Naive thymus-derived CD8-positive, alpha-beta T cell (primary cell): ENCODE measurements at regions not wholly inside any gene's neighbourhood (a gene's known extent, or its start where the extent isn't known, plus 50 kb on each side); places are given as distances from the start of the nearest gene placed in this dataset.

ENCODE experiments used
- ATAC-seq, 2 donors: fragments of 150-1000 bp; cut with Tn5 transposase in 1 of 2; sonication (Bioruptor Pico), chemical (Tn5 transposase) in 1 of 2; 1 replicate in 1 of 2; 2 replicates in 1 of 2; pipeline ENCODE4 v1.10.0; 2021; ENCODE audit warnings: mild to moderate bottlenecking in 2 of 2, moderate library complexity in 2 of 2
- POLR2A ChIA-PET: fragments of 350-600 bp; sonication (Branson Sonifier 250); formaldehyde crosslinking; loops from one replicate; lab custom pipeline; 2021; ENCODE audit warnings: antibody characterized with exemption; lab: Charles Lee
- DNase-seq, 10 donors: peaks; one replicate each; pipeline versions ENCODE4 v3.0.0 to v3.0.0-alpha.2; 2020 to 2022
- H3K27ac Mint-ChIP-seq, 10 donors: one replicate each; pipeline ENCODE4 v1.8.0; 2020 to 2022; ENCODE audit warnings: mild to moderate bottlenecking in 10 of 10, mixed read lengths in 10 of 10, moderate library complexity in 4 of 10, inconsistent platforms in 1 of 10
- H3K27me3 Mint-ChIP-seq, 5 donors: one replicate each; pipeline ENCODE4 v1.8.0; 2021 to 2022; ENCODE audit warnings: mixed read lengths in 5 of 5
- H3K36me3 Mint-ChIP-seq, 3 donors: one replicate each; pipeline ENCODE4 v1.8.0; 2020 to 2022; ENCODE audit warnings: mixed read lengths in 3 of 3, mild to moderate bottlenecking in 2 of 3, inconsistent platforms in 1 of 3
- H3K4me1 Mint-ChIP-seq, 4 donors: one replicate each; pipeline ENCODE4 v1.8.0; 2021 to 2022; ENCODE audit warnings: mixed read lengths in 4 of 4
- H3K4me3 Mint-ChIP-seq, 10 donors: one replicate each; pipeline ENCODE4 v1.8.0; 2020 to 2022; ENCODE audit warnings: mild to moderate bottlenecking in 10 of 10, mixed read lengths in 10 of 10, moderate library complexity in 6 of 10, inconsistent platforms in 1 of 10
- H3K9me3 Mint-ChIP-seq, 9 donors: one replicate each; pipeline ENCODE4 v1.8.0; 2020 to 2022; ENCODE audit warnings: mixed read lengths in 9 of 9, mild to moderate bottlenecking in 3 of 9, inconsistent platforms in 1 of 9, moderate library complexity in 1 of 9

DNA sequence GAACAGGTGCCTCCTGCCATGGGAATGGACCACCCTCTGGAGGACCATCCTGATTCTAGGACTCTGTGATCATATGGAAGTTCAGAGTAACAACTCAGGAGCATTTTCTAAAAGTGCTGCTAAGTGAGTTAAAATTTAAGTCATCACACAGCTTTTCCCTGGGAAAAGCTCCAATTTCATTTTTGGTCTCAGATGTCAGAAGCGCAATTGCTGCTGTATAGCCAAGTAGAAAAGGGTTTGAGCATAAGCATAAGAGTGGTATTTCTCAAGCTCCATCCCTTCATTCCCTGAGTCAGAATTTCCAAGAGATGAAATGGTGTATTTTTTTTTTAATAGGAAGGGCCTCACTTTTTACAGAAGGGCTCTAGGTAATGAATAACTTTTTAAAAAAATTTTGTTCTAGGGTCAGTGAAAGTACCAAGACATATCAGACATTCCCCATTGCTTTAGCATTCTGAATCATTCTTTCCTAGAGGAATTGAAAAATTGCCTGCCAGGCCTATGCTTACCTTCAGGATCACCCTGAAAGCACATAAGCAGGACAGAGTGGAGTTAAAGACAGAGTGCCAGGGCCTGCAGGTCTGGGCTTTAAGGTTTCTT lies 564.5 kb upstream of the ISX start:
- peaks cover 0 to 12% (median 3%) of the 10 kb centered on the region in 5 donors for H3K27me3 Mint-ChIP-seq
- DNase-seq: no peak
- POLR2A ChIA-PET: no interaction called here
- no peak overlapping the region for H3K27ac Mint-ChIP-seq
- H3K9me3 Mint-ChIP-seq: peaks cover 0 to 9% (median 0%) of the 10 kb centered on the region in 9 donors
- no peak for ATAC-seq
- no peak overlapping the region for H3K4me3 Mint-ChIP-seq
- H3K36me3 Mint-ChIP-seq: peaks cover 0 to 4% (median 0%) of the 10 kb centered on the region in 3 donors
- no peaks in the 10 kb centered on the region for H3K4me1 Mint-ChIP-seq

DNA sequence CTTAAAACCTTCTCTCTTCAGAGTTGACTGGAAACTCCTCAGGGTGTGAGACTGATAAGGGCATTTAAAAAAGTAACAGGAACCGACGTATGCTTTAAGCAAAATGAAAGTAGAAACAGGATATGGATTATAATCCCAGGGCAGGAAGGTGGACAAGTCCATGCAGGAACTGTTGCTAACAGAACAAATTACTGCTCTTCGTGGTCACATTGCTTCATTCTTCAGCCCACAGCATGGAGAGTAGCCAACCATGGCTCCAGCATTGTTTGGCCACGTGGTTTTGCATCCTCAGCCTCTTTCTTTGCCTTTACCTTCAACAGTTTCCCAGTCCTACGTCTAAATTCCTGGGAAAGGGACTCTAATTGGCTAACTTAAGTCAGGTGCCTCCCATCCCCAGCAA lies 563.1 kb upstream of the ISX start:
- ATAC-seq (no peak), DNase-seq (no peak)
- peaks cover 0 to 12% (median 3%) of the 10 kb centered on the region in 5 donors for H3K27me3 Mint-ChIP-seq
- H3K9me3 Mint-ChIP-seq: peaks cover 0 to 8% (median 0%) of the 10 kb centered on the region in 9 donors
- H3K36me3 Mint-ChIP-seq: peaks cover 0 to 4% (median 0%) of the 10 kb centered on the region in 3 donors
- no peak overlapping the region for H3K27ac Mint-ChIP-seq
- no peak overlapping the region for H3K4me3 Mint-ChIP-seq
- no peaks in the 10 kb centered on the region for H3K4me1 Mint-ChIP-seq
- POLR2A ChIA-PET: no interaction called here

DNA sequence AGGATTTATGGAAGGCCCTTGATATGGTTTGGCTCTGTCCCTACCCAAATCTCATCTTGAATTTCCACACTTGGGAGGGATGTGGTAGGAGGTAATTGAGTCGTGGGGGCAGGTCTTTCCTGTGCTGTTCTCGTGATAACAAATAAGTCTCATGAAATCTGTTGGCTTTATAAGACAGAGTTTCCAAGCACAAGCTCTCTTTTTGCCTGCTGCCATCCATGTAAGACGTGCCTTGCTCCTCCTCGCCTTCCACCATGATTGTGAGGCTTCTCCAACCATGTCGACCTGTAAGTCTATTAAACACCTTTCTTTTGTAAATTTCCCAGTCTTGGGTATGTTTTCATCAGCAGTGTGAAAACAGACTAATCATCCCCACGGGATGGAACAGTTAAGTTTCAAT lies 557.2 kb upstream of the ISX start:
- no peak for ATAC-seq
- Mint-ChIP-seq H3K9me3 (peaks cover 0 to 19% (median 3%) of the 10 kb centered on the region in 9 donors), H3K27me3 (peaks cover 0 to 18% (median 3%) of the 10 kb centered on the region in 5 donors), H3K36me3 (peaks cover 0 to 4% (median 0%) of the 10 kb centered on the region in 3 donors), H3K4me3 (no peak overlapping the region), H3K27ac (no peak overlapping the region), H3K4me1 (no peaks in the 10 kb centered on the region)
- DNase-seq: no peak
- POLR2A ChIA-PET: no interaction called here

DNA sequence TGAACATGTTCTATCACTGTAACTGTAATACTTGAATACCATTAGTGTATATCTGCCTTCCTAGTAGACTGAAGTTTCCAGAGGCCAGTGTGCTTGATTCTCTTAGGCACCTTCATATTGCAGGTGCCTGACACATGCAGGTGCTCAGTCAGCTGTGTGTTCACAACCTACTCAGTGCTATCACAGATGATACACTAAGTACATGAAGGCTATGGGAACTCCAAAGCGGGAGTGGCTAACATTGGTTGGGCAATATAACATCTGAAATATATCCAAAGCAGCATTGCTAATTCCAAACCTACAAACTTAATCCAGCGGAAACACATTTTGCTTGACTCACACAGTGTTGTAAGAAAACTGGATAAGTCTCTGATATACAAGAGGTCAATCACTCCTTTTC lies 539.3 kb upstream of the ISX start:
- peaks cover 0 to 6% (median 0%) of the 10 kb centered on the region in 9 donors for H3K9me3 Mint-ChIP-seq
- no peak overlapping the region for H3K27ac Mint-ChIP-seq
- DNase-seq (no peak), ATAC-seq (no peak)
- H3K4me1 Mint-ChIP-seq: no peaks in the 10 kb centered on the region
- H3K36me3 Mint-ChIP-seq: no peaks in the 10 kb centered on the region
- H3K27me3 Mint-ChIP-seq: peaks cover 0 to 9% (median 0%) of the 10 kb centered on the region in 5 donors
- POLR2A ChIA-PET: no interaction called here
- no peak overlapping the region for H3K4me3 Mint-ChIP-seq

DNA sequence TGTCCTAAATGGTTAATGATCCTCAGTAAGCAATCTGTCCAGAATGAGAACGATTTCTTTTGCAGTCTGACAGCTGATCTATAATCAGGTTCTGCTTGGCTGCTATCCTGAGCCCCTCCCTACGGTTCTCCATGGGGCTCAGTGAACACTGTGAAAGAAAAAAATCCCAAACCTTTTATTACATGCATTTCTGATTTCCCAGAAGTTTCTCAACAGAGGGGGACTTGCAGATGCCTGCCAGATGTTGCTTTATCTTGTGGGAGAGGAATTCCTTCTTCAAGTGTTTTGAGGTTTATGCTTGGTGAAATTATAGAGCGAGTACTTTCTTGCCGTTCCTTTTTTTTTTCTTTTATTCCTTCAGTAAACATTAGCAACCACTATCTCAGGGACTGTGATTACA lies 531.9 kb upstream of the ISX start:
- H3K4me3 Mint-ChIP-seq: no peak overlapping the region
- no peak overlapping the region for H3K27ac Mint-ChIP-seq
- POLR2A ChIA-PET: no interaction called here
- H3K27me3 Mint-ChIP-seq: peaks cover 0 to 14% (median 3%) of the 10 kb centered on the region in 5 donors
- no peaks in the 10 kb centered on the region for H3K36me3 Mint-ChIP-seq
- peaks cover 0 to 19% (median 5%) of the 10 kb centered on the region in 9 donors for H3K9me3 Mint-ChIP-seq
- DNase-seq (no peak), ATAC-seq (no peak)
- peaks cover 0 to 3% (median 0%) of the 10 kb centered on the region in 4 donors for H3K4me1 Mint-ChIP-seq

DNA sequence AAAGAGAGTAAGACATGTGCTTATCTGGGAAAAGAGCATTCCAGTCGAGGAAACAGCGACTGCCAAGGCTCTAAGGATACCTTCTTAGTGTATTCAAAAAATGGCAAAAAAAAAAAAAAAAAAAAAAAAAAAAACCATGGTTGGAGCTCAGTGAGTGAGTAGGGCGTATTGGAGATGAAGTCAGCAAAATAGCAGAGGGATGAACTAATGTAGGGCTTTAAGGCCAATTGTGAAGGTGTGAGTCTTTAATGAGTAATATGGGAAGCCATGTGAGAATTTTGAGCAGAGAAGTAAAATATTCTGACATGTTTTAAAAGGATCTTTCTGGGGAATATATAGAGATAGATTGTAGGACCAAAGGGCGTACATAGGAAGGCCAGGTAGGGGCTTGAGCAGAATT lies 498.6 kb upstream of the ISX start:
- Mint-ChIP-seq H3K27ac (no peak overlapping the region), H3K4me3 (no peak overlapping the region), H3K9me3 (peaks cover 0 to 16% (median 2%) of the 10 kb centered on the region in 9 donors), H3K27me3 (peaks cover 2 to 17% (median 5%) of the 10 kb centered on the region in 5 donors), H3K36me3 (no peaks in the 10 kb centered on the region), H3K4me1 (no peaks in the 10 kb centered on the region)
- ATAC-seq (no peak), DNase-seq (no peak)
- POLR2A ChIA-PET: no interaction called here

DNA sequence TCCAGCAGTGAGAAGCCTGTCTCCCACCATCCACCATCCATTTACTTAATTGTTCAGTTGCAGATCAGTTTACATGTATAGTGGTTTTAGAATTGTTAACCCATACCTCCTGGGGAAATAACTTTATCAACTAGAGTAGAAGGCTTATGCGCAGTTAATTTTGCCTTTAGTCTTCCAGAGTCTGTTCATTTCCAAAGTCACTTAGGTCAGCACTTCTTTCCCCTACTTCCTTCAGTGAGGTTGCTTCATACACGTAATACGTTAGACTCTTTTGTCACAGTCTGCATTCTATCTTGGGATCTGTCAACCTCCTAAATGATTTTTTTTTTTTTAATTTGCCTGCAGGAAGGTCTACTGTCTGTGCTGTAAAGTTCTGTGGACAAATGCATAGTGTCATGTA lies 495.6 kb upstream of the ISX start:
- no peaks in the 10 kb centered on the region for H3K27me3 Mint-ChIP-seq
- ATAC-seq (no peak), DNase-seq (no peak)
- peaks cover 0 to 9% (median 3%) of the 10 kb centered on the region in 9 donors for H3K9me3 Mint-ChIP-seq
- POLR2A ChIA-PET: no interaction called here
- H3K4me1 Mint-ChIP-seq: no peaks in the 10 kb centered on the region
- H3K27ac Mint-ChIP-seq: no peak overlapping the region
- no peak overlapping the region for H3K4me3 Mint-ChIP-seq
- no peaks in the 10 kb centered on the region for H3K36me3 Mint-ChIP-seq

DNA sequence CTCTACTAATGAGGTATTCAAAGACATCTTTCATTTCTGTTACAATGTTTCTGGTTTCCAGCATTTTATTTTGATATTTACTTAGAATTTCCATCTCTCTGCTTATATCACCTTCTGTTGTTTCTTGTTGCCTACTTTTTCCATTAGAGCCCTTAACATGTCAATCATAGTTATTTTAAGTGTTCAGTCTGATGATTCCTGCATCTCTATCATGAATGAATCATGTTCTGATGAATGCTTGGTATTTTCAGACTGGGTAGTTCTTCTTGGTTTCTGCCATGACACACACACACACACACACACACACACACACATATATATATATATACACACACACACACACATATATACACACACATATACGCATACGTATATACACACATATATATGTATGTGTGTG lies 486.4 kb upstream of the ISX start:
- no peak overlapping the region for H3K4me3 Mint-ChIP-seq
- H3K9me3 Mint-ChIP-seq: peaks cover 0 to 11% (median 0%) of the 10 kb centered on the region in 9 donors
- ATAC-seq (no peak), DNase-seq (no peak)
- H3K36me3 Mint-ChIP-seq: no peaks in the 10 kb centered on the region
- POLR2A ChIA-PET: no interaction called here
- no peaks in the 10 kb centered on the region for H3K4me1 Mint-ChIP-seq
- H3K27me3 Mint-ChIP-seq: peaks cover 0 to 6% (median 1%) of the 10 kb centered on the region in 5 donors
- peak overlapping the region in 1 of 10 donors; percentile 36 for H3K27ac Mint-ChIP-seq

DNA sequence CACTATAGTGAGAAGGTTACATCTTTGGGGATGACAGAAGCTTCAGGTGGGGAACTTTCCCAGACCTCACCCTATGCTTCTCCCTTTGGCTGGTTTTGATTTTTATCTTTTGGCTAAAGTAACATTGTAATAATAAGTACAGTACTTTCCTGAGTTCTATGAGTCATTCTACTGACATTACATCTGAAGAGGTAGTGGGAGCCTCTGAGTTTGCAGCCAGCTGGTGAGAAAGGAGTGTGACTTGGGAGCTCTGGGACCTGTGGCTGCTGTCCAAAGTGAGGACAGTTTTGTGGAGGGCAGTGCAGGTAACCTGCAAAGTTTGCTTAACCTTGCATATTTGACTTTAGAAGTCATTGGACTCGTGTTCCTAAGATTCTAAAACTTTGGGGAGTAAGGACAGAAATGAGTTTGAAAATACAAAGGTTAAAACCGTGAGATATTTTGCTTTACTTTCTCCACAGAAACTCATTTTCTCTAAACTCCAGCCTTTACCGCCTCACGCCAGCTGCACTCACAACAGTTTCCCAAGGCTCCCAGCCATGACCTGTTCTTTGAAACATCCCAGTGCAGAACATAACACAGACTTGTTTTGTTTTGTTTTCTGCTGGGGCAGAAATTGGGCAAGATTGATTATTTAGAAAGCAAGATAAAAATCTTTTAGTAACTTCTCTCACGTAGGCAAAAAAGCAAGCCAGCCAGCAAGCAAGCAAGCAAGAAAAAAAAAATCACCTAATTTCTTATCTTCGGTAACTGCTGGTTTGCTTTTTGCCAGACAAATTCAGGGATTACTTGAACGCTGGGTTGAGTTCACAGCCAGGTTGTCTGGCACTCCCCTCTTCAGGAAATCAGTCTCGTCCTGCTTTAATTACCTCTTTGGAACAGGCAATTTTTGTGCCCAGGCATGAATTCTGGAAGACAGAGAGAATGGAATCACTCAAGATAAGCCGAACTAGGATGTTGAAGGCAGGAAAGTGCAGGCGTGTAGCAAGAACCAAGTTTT lies 478.3 kb upstream of the ISX start:
- no peak for ATAC-seq
- Mint-ChIP-seq H3K27ac (no peak overlapping the region), H3K4me1 (no peaks in the 10 kb centered on the region), H3K9me3 (peaks cover 0 to 11% (median 0%) of the 10 kb centered on the region in 9 donors), H3K36me3 (no peaks in the 10 kb centered on the region), H3K4me3 (no peak overlapping the region), H3K27me3 (peaks cover 0 to 10% (median 0%) of the 10 kb centered on the region in 5 donors)
- DNase-seq: no peak
- POLR2A ChIA-PET: no interaction called here

DNA sequence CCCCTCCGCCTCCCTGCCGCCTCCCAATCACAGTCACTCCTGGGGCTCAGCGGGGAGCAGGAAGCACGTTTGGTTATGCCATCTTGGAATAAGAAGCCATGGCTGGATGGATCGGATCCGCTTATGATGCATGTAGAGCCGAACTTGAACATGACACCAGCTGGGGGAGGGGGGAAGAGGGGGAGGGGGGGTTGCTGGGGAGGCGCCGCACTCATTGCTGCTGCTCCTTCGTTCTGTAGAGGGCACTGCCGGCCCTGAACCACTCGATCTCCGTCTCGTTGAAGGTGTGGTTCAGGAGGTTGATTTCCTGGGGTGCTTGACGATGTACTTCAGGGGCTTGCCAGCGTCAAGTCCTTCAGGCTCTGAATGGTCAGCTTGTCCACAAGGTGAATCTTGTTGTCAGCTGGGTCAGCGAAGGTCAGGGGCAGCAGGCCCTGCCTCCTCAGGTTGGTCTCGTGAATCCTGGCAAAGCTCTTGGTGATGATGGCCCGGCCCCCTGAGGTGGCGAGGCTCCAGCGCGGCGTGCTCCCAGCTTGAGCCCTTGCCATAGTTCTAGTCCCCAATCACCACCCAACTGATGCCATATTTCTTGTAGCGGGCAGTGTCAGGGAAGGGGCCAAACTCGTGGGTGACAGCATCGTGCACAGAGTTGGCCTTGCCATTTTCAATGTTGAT lies 476.9 kb upstream of the ISX start:
- peaks cover 0 to 10% (median 0%) of the 10 kb centered on the region in 5 donors for H3K27me3 Mint-ChIP-seq
- no peak overlapping the region for H3K27ac Mint-ChIP-seq
- H3K9me3 Mint-ChIP-seq: peaks cover 0 to 3% (median 0%) of the 10 kb centered on the region in 9 donors
- H3K4me1 Mint-ChIP-seq: no peaks in the 10 kb centered on the region
- DNase-seq (no peak), ATAC-seq (no peak)
- H3K4me3 Mint-ChIP-seq: no peak overlapping the region
- POLR2A ChIA-PET: no interaction called here
- H3K36me3 Mint-ChIP-seq: no peaks in the 10 kb centered on the region

DNA sequence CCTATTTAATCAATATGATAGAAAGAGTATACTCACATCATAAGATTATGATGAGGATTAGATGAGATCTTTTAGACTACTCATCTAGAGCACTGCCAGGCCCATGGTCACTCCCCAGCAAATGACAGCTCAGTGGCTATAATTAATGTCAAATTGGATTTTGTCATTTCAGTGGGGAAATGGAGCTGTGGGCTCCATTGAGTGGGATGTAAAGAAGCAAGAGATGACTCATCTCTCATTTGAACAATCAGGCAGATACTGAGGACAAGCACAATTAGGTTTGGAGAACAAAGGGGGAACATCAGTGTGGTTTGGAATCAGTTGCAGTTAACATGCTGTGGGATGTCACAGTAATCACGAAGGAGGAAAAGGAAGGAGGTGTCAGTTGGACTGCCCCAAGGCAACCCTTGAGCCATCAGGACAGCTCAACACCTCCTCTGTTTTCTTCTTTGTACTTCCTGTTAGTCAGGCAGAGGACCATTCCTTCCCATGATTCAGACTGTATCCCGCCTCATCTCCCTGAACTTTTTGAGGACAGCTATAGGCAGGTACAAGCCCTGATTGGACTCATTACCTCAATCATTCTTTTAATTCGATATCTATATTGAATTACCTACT lies 473.7 kb upstream of the ISX start:
- peaks cover 0 to 14% (median 4%) of the 10 kb centered on the region in 5 donors for H3K27me3 Mint-ChIP-seq
- no peaks in the 10 kb centered on the region for H3K36me3 Mint-ChIP-seq
- no peak for DNase-seq
- H3K9me3 Mint-ChIP-seq: peaks cover 0 to 7% (median 2%) of the 10 kb centered on the region in 9 donors
- no peak for ATAC-seq
- H3K27ac Mint-ChIP-seq: no peak overlapping the region
- H3K4me1 Mint-ChIP-seq: no peaks in the 10 kb centered on the region
- POLR2A ChIA-PET: no interaction called here
- no peak overlapping the region for H3K4me3 Mint-ChIP-seq

DNA sequence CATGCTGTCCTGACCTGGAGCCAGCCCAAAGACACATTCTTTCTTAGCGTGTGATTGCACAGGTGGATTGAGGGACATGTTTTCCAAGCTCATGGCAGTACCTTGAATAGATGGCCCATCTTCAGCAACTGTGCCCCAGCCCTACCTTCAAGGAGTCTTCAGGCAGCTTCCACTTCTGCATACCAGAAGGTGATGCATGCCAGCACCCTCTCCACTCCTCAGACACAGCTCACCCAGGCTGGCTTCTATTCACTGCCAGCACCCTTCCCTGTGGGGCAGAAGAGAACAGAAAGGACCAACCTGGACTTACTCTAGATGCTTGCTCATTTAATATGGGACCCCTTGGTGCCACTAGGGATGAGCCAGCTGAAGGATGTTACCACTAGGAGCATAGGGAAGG lies 466.4 kb upstream of the ISX start:
- Mint-ChIP-seq H3K27me3 (peaks cover 0 to 14% (median 0%) of the 10 kb centered on the region in 5 donors), H3K4me3 (no peak overlapping the region), H3K9me3 (peaks cover 0 to 4% (median 0%) of the 10 kb centered on the region in 9 donors), H3K27ac (no peak overlapping the region), H3K36me3 (no peaks in the 10 kb centered on the region), H3K4me1 (no peaks in the 10 kb centered on the region)
- DNase-seq (no peak), ATAC-seq (no peak)
- POLR2A ChIA-PET: no interaction called here
